ENCODE measurements at regions not wholly inside any gene's neighbourhood (a gene's known extent, or its start where the extent isn't known, plus 50 kb on each side); places are given as distances from the start of the nearest gene placed in this dataset.
A peak's percentile ranks its signal among the peaks of the same experiment; 100 is the strongest.

DNA sequence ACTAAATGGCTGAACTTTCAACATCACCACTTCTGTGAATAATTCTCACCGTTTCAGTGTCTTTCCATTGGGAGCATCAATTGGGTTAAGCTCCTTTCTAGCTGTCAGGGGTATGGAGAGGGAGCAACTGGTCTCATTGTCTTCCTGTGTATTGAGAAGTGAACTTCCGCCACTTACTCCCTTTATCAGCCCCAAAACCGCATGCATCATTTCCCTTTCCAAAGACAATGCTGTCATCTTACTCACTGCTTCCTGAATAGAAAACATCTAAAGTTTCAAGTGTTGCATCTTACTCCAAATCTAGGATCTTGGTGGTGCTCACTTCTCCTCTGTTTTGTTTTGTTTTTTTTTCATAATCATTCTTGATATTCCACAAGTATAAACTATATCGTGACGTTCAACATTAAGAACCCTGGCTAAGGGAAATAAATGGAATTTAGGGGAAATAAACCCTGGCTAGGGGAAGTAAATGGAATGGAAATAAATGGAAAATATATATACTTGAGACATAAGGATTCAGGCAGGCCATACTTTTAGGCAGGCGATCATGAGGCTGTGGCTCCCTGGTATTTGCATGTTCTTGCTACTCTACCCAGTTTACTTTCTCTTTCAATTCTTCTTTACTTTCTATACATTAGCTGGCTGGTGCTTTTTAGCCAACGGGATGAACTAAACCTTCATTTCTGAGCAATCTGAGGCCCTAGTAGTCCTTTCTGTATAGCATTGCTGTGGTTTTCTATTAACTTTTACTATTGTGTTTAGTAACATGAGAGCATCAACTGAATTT lies 371.9 kb downstream of the BMPER start:
- no peak for DNase-seq

DNA sequence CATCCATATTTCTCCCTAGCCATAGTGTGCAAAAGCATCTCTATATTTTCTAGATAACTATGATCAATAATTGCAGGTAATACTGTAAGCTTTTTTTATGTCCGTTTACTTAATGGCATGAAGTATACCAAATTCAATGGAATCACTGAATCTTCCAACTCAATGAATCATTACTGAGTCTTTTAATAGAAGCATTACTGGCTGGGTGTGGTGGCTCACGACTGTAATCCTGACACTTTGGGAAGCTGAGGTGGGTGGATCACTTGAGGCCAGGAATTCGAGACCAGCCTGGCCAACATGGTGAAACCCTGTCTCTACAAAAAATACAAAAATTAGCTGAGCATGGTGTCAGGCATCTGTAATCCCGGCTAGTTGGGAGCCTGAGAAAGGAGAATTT lies 372.5 kb downstream of the BMPER start:
- no peak for DNase-seq

DNA sequence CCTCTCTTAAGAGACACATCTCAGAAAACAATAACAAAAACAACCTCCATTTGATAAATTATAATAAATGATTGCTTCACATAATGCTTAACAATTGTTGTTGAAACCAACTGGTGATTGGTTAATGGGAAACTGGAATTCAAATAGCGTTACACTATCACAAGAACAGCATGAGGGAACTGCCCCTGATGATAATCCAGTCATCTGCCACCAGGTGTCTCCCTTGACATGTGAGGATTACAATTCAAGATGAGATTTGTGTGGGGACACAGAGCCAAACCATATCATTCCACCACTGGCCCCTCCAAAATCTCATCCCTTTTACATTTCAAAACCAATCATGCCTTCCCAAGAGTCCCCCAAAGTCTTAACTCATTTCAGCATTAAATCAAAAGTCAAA lies 375.9 kb downstream of the BMPER start:
- DNase-seq: no peak

DNA sequence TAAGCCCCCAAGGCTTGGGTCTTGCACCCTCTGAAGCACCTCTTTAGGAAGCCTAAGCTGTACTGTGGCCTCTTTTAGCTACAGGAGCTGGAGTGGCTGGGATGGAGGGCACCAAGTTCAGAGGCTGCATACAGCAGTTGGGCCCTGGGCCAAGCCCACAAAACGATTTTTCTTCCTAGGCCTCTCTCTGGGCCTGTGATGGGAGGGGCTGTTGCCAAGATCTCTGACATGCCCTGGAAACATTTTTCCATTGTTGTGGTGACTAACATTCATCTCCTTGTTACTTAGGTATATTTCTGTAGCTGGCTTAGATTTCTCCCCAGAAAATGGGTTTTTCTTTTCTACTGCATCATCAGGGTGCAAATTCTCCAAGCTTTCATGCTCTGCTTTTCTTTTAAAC lies 375.7 kb upstream of the NPSR1 start:
- no peak for DNase-seq

DNA sequence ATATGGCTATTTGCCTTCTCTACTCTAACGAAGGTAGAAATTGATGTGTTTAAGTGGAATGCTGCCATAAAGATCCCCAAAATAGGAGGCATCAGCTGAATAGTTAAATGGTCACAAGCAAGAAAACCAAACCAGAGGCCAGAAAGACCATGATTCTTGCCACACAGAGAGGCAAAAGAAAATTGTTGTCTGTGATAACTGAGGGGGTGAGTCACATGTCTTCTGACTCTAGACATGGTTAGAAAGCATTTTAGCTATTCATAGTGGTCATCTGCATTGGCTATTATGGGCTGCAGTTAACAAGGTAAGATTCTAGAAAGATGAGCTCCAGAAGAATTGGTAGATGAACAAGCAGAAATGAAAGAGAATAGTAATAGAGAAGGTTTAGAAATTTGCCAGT lies 361.4 kb upstream of the NPSR1 start:
- no peak for DNase-seq

DNA sequence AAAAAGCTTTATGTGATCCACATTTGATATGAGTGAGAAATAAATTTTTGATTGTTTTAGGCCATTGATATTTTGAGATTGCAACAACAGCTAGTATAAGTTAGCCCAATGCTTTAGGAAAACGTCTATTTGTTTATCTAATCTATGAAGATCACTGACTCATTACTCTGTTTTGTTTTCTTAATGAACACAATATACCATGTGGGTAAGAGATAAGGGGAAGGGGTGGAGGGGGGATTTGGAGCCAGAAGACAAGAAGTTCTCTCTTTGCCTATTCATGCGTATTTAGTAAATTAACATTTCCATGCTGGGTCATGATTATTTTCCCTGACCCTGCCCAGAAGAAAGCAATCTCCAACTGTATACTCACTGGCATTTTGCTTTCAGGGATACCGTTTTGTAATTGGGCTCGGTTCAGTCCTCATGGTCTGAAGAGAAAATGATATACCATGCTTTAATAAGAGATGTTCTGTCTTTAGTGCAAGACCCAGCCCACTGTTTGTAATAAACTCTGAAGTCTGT lies 359.5 kb upstream of the NPSR1 start:
- DNase-seq: no peak

DNA sequence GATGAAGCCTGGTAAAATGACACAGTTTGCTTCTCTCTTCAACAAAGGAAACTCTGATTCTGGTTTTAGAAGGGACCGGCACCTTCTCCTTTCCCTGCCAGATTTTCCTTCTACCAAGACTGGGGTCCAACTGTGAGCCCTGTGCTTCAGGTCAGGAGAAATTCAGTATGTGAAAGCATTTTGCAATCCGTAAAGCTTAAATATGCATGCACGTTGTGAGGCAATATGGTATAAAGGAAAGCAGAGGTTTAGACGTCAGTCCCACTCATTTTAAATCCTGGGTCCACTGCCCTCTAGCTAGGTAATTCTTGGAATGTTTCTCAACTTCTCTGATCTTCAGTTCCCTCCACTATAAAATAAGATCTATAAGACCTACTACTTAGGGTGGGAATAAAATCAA lies 359.0 kb upstream of the NPSR1 start:
- no peak for DNase-seq

DNA sequence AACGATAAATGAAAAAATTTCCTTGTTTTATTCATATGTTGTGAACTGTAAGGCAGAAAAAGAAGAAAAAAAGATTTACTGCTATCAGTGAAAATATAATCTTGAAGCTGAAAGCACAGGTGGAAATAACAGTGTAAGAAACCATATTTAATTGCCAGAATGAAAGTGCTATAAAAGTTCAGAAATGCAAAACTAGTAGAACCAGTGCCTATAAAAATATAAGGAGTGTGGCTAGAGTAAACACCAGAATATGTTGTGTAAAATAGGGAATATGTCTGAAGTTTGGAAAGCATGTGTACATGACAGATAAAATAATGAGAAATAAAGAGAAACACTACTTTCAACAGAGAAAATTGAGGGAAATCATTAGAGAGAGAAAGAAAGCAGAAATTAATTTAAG lies 350.5 kb upstream of the NPSR1 start:
- DNase-seq: no peak

DNA sequence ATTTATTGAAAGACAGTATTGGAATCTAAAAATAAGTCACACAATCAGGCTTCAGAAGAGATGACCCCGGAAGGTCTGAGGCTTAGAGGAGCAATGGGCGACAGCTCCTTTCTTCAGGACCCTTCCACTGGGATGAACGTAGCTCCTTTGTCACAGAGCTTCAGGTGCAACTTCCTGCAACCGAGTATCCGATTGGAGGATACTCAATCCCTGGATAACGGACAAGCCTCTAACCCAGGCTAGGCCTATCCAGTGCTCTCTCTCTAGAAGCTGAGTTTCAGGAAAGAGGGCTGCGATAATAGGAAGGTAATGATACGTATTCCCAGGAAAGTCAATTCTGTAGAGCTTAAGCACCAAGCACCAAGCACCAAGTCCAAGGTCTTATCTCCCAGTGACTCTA lies 349.4 kb upstream of the NPSR1 start:
- DNase-seq: no peak

DNA sequence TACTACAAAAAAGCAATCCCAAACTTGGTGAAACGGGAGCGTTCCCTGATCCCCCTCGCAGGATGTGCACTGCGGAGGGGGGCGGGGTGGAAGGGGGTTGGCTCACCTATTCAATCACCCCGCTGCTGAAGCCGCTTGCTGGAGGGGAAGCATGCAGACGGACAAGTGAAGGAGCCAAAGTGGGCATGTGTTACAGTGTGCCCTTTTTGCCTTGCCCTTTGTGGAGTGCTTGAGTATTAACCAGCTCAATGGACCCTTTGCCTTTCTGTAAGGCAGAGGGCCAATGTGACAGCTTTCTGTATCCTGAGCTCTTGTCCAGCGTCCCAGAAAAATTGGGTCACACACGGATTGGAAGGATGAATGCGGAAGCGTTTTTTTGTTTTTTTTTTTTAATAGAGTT lies 348.9 kb upstream of the NPSR1 start:
- no peak for DNase-seq

DNA sequence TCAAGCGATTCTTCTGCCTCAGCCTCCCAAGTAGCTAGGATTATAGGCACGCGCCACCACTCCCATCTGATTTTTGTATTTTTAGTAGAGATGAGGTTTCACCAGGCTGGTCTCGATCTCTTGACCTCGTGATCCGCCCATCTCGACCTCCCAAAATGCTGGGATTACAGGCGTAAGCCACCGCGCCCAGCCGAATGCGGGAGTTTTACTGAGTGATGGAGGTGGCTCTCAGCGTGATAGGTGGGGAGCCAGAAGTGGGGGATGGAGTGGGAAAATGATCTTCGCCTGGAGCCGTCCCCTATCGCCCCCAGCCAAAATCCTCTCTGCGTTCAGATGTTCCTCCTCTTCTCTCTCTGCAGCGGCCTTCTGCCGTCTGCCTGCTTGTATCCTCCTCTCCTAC lies 348.4 kb upstream of the NPSR1 start:
- no peak for DNase-seq

DNA sequence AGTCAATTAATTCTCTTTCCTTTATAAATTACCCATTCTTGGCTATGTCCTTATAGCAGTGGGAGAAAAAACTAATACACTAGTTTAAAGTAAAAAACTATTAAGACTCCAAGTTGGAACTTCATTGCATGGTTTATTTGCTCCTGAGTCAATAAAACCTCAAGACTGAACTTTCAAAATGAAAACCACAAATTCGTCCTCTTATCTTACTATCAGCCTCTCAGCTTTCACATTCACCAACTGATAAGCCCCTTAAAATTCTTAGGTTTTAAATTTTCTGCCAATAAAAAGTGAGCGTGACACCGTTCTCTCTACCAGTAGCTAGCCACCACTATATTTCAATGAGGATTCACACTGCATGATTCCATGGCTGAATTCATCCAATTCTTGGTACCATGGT lies 346.4 kb upstream of the NPSR1 start:
- no peak for DNase-seq

DNA sequence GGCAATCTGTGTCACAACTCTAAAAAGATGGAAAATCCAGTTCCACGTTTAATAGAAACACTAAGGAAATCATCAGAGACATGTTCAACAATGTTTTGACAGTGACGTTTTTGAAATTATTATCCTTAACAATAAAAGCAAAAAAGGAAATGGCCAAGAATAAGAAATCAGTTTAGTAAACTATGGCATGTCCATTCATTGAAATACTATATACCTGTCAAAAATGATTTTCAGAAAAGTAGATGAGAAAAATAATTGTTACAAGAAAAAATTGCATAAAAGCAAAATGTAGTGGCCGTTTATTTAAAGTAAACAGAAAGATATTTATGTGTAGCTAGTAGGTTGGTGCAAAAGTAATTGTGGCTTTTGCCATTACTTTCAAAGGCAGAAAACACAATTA lies 345.4 kb upstream of the NPSR1 start:
- no peak for DNase-seq

DNA sequence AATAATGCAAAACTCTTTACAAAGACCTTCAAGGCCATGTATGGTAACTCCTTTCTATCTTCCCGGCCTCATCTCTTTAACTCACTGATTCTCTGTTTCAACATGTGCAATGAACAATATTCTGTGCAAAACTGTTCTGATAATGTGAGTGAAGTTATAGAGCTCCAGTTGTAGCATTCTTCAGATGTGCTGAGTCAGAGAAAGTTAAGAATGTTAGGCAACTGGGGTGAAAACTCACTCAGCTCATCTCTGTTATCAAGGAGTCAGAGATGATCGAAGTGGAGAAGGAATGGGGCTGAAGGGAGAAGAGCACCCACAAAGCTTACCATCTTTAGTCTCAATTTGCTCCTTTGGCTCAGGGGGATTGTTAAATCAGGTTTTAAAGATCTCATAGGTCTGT lies 344.7 kb upstream of the NPSR1 start:
- DNase-seq: no peak

DNA sequence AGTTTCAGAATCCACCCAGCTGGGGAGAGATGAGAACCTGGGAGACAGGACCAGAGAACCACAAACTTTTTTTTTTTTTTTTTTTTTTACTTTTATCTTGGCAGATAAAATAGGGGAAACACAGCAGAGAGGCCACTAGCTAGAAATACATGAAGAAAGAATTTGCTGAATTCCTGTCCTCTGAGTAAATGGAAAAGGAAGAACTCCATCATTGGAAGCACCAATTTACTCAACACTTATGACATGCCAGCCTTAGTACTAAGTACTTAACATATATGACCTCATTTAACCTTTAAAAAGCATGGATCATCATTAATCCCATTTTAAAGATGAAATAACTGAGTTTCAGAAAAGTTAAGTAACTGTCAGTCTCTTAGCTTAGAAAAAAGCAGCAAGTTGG lies 343.0 kb upstream of the NPSR1 start:
- no peak for DNase-seq

DNA sequence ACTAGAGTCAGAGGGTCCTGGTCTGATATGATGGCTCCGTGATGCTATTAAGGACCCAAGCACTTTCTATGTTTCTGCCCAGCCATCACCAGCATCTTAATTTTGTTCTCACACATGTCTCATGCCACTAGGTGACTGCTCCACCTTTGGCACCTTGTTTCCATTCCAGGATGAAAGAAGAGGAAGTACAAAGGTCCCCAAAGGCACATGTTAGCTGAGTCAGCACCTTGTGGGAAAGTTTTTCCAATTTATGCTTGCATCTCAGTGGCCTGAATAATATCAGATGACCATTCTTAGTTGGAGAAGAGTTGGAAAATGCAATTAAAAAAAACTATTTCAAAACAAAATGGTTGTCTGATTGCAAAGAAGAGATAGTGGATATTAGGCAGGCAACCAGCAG lies 341.0 kb upstream of the NPSR1 start:
- no peak for DNase-seq

DNA sequence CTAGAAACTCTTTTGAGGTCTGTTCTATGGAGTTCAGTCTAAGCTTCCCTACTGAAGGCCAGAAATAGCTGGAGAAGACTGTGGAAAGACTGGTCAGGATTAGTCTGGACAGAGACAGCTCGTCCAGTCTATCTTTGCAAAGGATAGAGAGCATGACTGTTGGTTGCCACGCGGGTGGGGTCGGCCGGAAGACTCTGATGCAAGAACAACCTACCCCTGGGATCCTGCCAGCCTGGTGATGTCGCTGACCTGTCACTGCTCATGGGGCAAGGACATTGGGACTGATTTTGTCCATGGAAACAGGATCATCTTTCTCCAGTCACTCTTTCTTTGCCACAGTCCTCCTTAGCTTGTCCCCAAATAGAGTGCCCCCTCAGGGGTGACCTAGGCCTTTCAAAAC lies 337.6 kb upstream of the NPSR1 start:
- no peak for DNase-seq

DNA sequence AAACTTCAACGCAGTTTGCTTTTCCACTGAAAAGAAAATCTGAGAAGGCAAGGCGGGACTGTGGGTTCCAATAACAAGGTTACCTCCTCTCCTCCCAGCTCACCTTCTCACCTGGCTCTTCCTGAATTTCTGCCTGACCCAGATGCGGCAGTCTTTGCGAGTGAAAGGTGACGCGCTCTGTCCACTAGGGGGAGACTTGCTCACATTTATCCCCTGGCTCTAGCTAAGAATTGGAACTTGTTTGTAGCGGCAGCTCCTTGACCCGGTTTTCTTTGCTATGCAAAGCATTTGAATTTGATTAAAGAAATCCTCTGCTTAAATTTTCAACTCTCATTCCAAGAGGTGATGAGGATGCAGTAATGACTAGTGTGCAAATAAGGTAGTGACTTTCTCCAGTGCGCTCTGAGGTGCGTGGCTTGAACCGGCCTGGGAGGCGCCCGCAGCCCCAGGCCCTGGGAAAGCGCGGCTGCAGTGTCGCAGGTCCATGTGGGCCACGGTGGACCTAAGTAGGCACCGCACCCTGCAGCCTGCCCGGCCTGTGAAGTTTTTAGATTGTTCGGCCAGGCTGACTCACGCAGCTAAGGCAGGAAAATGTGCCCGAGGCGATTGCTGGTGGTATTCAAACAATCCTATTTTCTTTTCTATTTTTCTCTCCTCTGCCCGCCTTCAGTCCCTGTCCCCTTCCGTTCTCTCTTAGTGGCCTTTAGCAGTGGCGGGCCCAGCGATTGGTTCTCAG lies 336.9 kb upstream of the NPSR1 start:
- peak; percentile 59 for DNase-seq

DNA sequence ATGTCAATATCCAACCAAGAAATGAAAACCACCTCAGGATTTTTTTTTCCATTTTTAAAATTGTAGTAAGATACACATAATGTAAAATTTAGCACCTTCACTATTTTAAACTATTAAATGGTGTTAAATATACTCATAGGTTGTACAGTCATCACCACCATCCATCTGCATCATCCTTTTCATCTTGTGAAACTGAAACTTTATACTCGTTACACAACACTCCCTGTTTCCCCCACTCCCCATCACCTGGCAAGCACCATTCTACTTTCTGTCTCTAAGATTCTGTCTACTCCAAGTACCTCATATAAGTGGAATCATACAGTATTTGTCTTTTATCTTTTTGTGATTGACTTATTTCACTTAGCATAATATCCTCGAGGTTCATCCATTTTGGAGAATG lies 335.2 kb upstream of the NPSR1 start:
- no peak for DNase-seq

DNA sequence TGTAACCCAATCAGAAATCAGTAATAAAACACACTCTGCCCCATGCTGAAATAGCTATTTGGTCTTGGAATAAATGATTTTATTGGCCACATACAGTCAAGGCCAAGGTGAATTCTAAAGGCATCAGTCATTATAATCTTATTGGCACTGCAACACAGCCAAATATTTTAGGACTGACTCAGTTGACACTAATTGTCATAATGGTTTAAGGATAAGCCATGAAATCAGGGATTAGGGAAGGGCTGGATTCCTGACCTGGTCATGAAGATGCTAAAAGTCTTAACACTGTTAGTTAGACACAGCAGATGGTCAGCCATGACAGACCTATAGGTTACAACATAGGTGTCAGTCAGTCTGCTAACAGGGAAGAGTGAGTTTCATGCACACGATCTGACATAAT lies 330.3 kb upstream of the NPSR1 start:
- no peak for DNase-seq

DNA sequence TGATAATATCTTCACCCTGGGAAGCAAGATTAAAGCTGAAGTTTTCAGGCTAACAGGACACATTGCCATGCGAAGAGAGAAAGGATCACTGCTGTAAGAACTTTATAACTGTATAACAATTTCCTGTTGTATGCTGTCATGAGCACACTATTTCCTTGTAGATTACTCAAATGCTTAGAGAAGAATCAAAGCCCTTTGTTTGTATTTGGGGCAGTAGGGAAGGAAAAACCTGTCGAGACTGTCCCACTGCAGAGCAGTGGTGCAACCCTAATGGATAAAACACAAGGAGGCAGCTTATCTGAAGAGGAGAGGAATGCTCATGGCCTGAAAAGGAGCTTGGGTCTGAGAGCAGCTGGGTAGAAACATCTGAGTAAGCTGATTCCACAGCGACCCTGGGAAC lies 327.7 kb upstream of the NPSR1 start:
- DNase-seq: no peak

DNA sequence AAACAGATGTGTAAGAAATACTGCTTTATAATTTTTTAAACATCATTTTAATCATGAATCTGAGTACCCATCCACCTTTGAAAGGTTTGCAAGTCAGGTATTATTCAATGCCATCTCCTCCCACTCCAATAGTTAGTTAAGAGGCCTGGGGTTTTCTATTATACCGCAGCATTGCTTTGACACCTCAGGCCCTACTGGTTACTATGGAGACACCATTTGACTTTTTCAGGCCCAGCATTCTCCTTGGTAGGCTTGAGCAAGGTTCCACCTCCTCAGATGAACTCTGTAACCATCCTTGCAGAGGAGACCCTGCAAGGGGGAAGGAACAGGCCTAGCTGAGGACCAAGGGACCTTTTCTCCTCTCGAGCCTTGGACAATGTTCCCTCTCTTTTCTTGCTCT lies 326.9 kb upstream of the NPSR1 start:
- no peak for DNase-seq

DNA sequence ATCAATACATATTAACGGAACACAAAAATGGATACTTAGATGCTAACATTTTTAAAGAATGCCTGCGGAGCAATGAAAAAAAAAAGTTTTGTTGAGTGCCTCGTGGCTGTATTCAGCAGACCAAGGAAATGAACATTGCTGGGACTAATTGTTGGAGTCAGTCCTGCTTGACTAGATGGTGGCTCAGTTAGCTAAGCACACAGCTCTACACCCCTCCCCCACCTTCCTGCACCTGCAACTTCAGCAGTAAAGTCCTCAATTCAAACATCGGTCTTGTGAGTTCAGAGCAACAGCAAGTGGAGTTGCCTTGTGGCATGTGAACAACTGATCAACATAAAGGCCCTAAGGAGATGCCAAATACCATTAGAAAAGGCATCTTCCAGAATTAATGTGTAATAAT lies 326.0 kb upstream of the NPSR1 start:
- no peak for DNase-seq

DNA sequence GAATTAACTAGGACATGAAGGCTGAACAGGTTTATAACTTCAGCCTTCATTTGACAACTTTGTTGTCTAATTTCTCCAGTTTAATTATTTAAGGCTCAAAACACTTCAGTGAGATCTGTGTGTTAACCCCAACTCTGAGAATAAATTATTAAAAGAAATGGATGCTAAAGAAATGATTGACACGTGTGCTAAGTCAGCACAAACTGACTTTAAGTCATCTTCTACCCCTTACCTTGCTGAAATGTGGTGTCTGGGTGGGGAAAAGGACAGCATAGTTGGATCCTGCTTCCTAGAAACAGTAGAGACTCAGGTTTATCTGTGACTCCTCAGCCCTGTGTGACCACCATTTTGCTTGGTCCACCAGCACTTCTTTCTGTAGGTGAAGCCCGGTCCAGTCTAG lies 324.8 kb upstream of the NPSR1 start:
- no peak for DNase-seq

DNA sequence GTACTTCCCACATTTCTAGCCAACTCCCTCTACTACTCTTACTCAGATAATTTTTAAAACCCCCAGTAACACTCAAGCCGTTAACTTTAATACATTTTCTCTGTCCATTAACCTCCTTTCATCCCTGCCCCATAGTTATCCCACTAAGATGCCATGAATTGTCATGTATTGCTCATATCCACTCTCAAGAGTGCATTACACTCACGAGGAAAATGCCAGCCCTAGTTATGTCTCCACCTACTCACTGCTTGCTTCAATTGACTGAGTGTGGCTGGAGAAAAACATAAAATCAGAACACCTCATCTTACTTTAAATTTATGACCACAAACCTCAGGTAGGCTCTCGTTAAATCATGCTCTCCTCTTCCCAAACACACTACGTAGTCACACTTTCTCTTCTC lies 324.1 kb upstream of the NPSR1 start:
- DNase-seq: no peak

All from left hindlimb (tissue), 1 donor.